PC-3 (cell line): ENCODE measurements at regions not wholly inside any gene's neighbourhood (a gene's known extent, or its start where the extent isn't known, plus 50 kb on each side); places are given as distances from the start of the nearest gene placed in this dataset.

Experiments
- ATAC-seq: fragments of 200-7000 bp; cut with Tn5 transposase; 2 replicates; pipeline ENCODE4 v1.9.1; 2020; ENCODE audit warnings: mild to moderate bottlenecking, moderate library complexity
- BruUV-seq: library from RNA; stranded (reverse); fragments of 400-500 nt; replicated peaks from 2 replicates; lab custom pipeline; 2021; lab: Mats Ljungman, UMichigan
- CTCF ChIA-PET: fragments of 300-600 bp; sonication (Branson Sonifier 250); formaldehyde crosslinking; loops from one replicate; lab custom pipeline; 2022; ENCODE audit warnings: antibody characterized with exemption; lab: Charles Lee
- POLR2A ChIA-PET: fragments of 300-600 bp; sonication (Branson Sonifier 250); formaldehyde crosslinking; loops from one replicate; lab custom pipeline; 2022; ENCODE audit warnings: antibody characterized with exemption; ENCODE audit not compliant: unreplicated experiment; lab: Charles Lee
- DNase-seq: peaks from one replicate; pipeline ENCODE4 v3.0.0-alpha.2; 2015
- H2AFZ ChIP-seq: fragments of 300-600 bp; sonication (generic); 2 replicates; pipeline ENCODE4 v1.6.0; 2016; ENCODE audit warnings: antibody characterized with exemption, low read length
- H3F3A ChIP-seq: fragments of 300-600 bp; sonication (generic); one replicate; pipeline ENCODE4 v1.6.0; 2017; ENCODE audit warnings: antibody characterized with exemption, low read length, control low read depth, mild to moderate bottlenecking; ENCODE audit not compliant: unreplicated experiment
- H3K27ac ChIP-seq: fragments of 300-600 bp; sonication (generic); 2 replicates; pipeline ENCODE4 v1.5.1; 2016; ENCODE audit warnings: mild to moderate bottlenecking, low read length
- H3K27me3 ChIP-seq: fragments of 300-600 bp; sonication (generic); 2 replicates; pipeline ENCODE4 v1.6.1; 2016; ENCODE audit warnings: low read length, mixed read lengths
- H3K36me3 ChIP-seq: fragments of 300-600 bp; sonication (generic); 2 replicates; pipeline ENCODE4 v1.6.1; 2016; ENCODE audit warnings: low read depth, mixed run types, low read length, mixed read lengths
- H3K4me1 ChIP-seq: fragments of 300-600 bp; sonication (generic); 2 replicates; pipeline ENCODE4 v1.5.1; 2016; ENCODE audit warnings: low read length; ENCODE audit not compliant: insufficient read depth
- H3K4me2 ChIP-seq: fragments of 300-600 bp; sonication (generic); 2 replicates; pipeline ENCODE4 v1.6.0; 2016; ENCODE audit warnings: low read length
- H3K4me3 ChIP-seq: fragments of 300-600 bp; sonication (generic); 2 replicates; pipeline ENCODE4 v1.5.1; 2016; ENCODE audit warnings: mild to moderate bottlenecking, low read length, mixed read lengths
- H3K79me2 ChIP-seq: fragments of 300-600 bp; sonication (generic); 2 replicates; pipeline ENCODE4 v1.6.1; 2017; ENCODE audit warnings: low read length, mixed read lengths
- H3K9ac ChIP-seq: fragments of 300-600 bp; sonication (generic); 2 replicates; pipeline ENCODE4 v1.6.0; 2016; ENCODE audit warnings: mild to moderate bottlenecking, low read length
- H3K9me2 ChIP-seq: fragments of 300-600 bp; sonication (generic); replicated peaks from 2 replicates; pipeline ENCODE4 v1.6.1; 2016; ENCODE audit warnings: mixed run types, low read length, mixed read lengths
- H3K9me3 ChIP-seq: fragments of 300-600 bp; sonication (generic); 2 replicates; pipeline ENCODE4 v1.6.1; 2016; ENCODE audit warnings: low read length, mixed read lengths
- H4K20me1 ChIP-seq: fragments of 300-600 bp; sonication (generic); 2 replicates; pipeline ENCODE4 v1.6.1; 2016; ENCODE audit warnings: low read length, mixed read lengths
- EZH2 ChIP-seq: fragments of 300-600 bp; sonication (generic); IDR thresholded peaks from one replicate; pipeline ENCODE4 v1.6.1; 2017; ENCODE audit warnings: antibody characterized with exemption, mild to moderate bottlenecking, low read length; ENCODE audit not compliant: unreplicated experiment
- EZH2phosphoT487 ChIP-seq: fragments of 300-600 bp; sonication (generic); IDR thresholded peaks from 2 replicates; pipeline ENCODE4 v1.6.1; 2018; ENCODE audit warnings: mild to moderate bottlenecking, antibody characterized with exemption, low read length, borderline replicate concordance
- intact Hi-C: fragments of 100-400 bp; cut with micrococcal nuclease; formaldehyde crosslinking; loops from 2 replicates; pipeline ENCODE4 v1.9.0; 2023
- TF ChIP-seq, protein P1 (sequence below): fragments of 300-600 bp; sonication (generic); conservative IDR thresholded peaks from 2 replicates; pipeline ENCODE4 v1.5.1; 2017; ENCODE audit warnings: antibody characterized with exemption, low read depth, mild to moderate bottlenecking, low read length

GRCh38 chr10:100653957-100654781 is 91.2 kb upstream of the PAX2 start:
- Histone ChIP-seq H3K9me2 (no peaks in the 10 kb centered on the region), H2AFZ (no peak overlapping the region), H3K9me3 (no peaks in the 10 kb centered on the region), H3K27ac (no peak overlapping the region), H3K27me3 (peaks cover 60% of the 10 kb centered on the region), H3K79me2 (no peaks in the 10 kb centered on the region), H3K4me2 (no peak overlapping the region), H4K20me1 (no peaks in the 10 kb centered on the region), H3K9ac (no peak overlapping the region), H3K4me3 (no peak overlapping the region), H3F3A (no peaks in the 10 kb centered on the region), H3K36me3 (no peaks in the 10 kb centered on the region), H3K4me1 (no peaks in the 10 kb centered on the region)
- intact Hi-C loops, result no loop called here
- DNase-seq (no peak), ATAC-seq (no peak; the same call in 1 of the 2 replicates)
- BruUV-seq, result no TSS peak
- POLR2A ChIA-PET, result no interaction called here
- TF ChIP-seq EZH2phosphoT487 (no peak), EZH2 (no peak)
- TF ChIP-seq, protein P1, sequence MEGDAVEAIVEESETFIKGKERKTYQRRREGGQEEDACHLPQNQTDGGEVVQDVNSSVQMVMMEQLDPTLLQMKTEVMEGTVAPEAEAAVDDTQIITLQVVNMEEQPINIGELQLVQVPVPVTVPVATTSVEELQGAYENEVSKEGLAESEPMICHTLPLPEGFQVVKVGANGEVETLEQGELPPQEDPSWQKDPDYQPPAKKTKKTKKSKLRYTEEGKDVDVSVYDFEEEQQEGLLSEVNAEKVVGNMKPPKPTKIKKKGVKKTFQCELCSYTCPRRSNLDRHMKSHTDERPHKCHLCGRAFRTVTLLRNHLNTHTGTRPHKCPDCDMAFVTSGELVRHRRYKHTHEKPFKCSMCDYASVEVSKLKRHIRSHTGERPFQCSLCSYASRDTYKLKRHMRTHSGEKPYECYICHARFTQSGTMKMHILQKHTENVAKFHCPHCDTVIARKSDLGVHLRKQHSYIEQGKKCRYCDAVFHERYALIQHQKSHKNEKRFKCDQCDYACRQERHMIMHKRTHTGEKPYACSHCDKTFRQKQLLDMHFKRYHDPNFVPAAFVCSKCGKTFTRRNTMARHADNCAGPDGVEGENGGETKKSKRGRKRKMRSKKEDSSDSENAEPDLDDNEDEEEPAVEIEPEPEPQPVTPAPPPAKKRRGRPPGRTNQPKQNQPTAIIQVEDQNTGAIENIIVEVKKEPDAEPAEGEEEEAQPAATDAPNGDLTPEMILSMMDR, result no peak
- CTCF ChIA-PET, result no interaction called here

DNA sequence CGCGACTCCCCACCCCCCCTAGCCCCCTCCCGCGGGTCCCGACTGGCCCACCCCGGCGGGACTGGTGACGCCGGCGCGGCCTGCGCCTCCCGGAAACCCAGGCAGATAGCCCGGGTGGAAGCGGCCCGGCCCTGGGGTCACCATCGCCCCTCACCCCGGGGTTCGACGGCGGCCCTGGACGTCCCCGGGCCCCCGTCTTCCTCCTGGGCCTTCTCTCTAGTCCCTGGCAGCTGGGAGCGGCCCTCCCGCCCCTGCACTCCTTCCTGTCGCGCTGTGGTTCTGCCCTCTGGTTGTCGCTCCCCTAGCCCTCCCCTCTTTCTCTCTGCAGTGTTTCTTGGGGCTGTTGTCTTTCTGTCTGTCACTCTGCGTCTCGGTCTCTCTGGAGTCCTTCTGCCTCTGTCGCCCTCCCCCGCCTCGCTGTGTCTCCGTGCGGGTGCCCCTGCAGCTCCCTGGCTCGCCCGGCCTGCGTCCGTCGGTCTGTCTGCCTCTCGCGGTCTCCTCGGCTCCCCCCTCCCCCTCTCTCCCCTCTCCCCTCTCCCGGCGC is 90.5 kb upstream of the PAX2 start:
- H3K36me3 ChIP-seq, result no peaks in the 10 kb centered on the region
- intact Hi-C loops, result no loop called here
- no peak overlapping the region for H3K9ac ChIP-seq
- H3K27ac ChIP-seq, result no peak overlapping the region
- POLR2A ChIA-PET, result no interaction called here
- no peak for ATAC-seq
- no peaks in the 10 kb centered on the region for H4K20me1 ChIP-seq
- no peaks in the 10 kb centered on the region for H3K4me1 ChIP-seq
- no peak overlapping the region for H3K4me3 ChIP-seq
- no peaks in the 10 kb centered on the region for H3K79me2 ChIP-seq
- H3F3A ChIP-seq, result no peaks in the 10 kb centered on the region
- no TSS peak for BruUV-seq
- H3K9me2 ChIP-seq, result no peaks in the 10 kb centered on the region
- no peaks in the 10 kb centered on the region for H3K9me3 ChIP-seq
- no peak overlapping the region for H3K4me2 ChIP-seq
- peaks cover 60% of the 10 kb centered on the region for H3K27me3 ChIP-seq
- TF ChIP-seq, protein P1, result no peak
- TF ChIP-seq EZH2phosphoT487 (no peak), EZH2 (no peak)
- CTCF ChIA-PET, result no interaction called here
- no peak for DNase-seq
- H2AFZ ChIP-seq, result no peak overlapping the region

GRCh38 chr10:100655326-100655759 is 90.0 kb upstream of the PAX2 start:
- no TSS peak for BruUV-seq
- no peaks in the 10 kb centered on the region for H3K36me3 ChIP-seq
- DNase-seq, result no peak
- H2AFZ ChIP-seq, result no peak overlapping the region
- no peaks in the 10 kb centered on the region for H3K4me1 ChIP-seq
- no peak overlapping the region for H3K27ac ChIP-seq
- POLR2A ChIA-PET, result no interaction called here
- no peaks in the 10 kb centered on the region for H3F3A ChIP-seq
- H3K9ac ChIP-seq, result no peak overlapping the region
- CTCF ChIA-PET, result no interaction called here
- H4K20me1 ChIP-seq, result no peaks in the 10 kb centered on the region
- ATAC-seq, result no peak
- H3K79me2 ChIP-seq, result no peaks in the 10 kb centered on the region
- TF ChIP-seq EZH2phosphoT487 (0 out of 2 replicates have a peak, but pooled peaks have one; percentile 47), EZH2 (no peak)
- TF ChIP-seq, protein P1, result no peak
- no peaks in the 10 kb centered on the region for H3K9me3 ChIP-seq
- intact Hi-C loops, result no loop called here
- no peak overlapping the region for H3K4me3 ChIP-seq
- peaks cover 64% of the 10 kb centered on the region for H3K27me3 ChIP-seq
- no peak overlapping the region for H3K4me2 ChIP-seq
- H3K9me2 ChIP-seq, result no peaks in the 10 kb centered on the region
